ENCODE measurements at regions not wholly inside any gene's neighbourhood (a gene's known extent, or its start where the extent isn't known, plus 50 kb on each side); places are given as distances from the start of the nearest gene placed in this dataset.

DNA sequence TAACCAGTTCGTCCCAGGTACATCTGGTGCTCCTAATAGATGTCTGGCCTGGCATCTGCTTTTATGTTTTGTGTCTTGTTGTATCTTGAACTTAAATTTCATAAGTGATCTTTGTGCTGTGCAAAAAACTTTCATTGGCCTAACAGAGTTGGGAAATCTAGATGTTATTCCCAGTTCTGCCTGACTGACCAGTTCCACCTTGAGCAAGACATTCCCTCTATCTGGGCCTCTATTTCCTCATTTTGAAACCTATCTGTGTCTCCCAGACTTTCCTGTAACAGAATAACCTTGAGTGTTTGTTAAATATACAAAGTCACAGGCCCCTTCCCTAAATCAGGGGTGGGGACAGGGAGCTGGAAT lies 56.6 kb upstream of the EPCAM start:
- Histone ChIP-seq H3K27me3 (ENCODE audit: control insufficient read depth in 2 of 2, insufficient read depth in 2 of 2, low read length in 2 of 2) (no peaks in the 10 kb centered on the region), H3K36me3 (ENCODE audit: control insufficient read depth in 2 of 2, extremely low read depth in 1 of 2, insufficient read depth in 2 of 2, low read length in 2 of 2) (no peaks in the 10 kb centered on the region), H4K20me1 (replicated peaks; ENCODE audit: control insufficient read depth, extremely low read depth, insufficient read depth, low read length) (no peaks in the 10 kb centered on the region), H3K9me3 (replicated peaks; ENCODE audit: control insufficient read depth, insufficient read depth, low read length) (no peaks in the 10 kb centered on the region), H3K4me3 (replicated peaks in 1 of 3; ENCODE audit: insufficient read depth in 1 of 3, low read depth in 1 of 3, low read length in 3 of 3) (no peak overlapping the region), H3K4me1 (ENCODE audit: control insufficient read depth, extremely low read depth, insufficient read depth, low read length) (no peaks in the 10 kb centered on the region), H3K79me2 (ENCODE audit: control insufficient read depth, insufficient read depth, low read length) (no peaks in the 10 kb centered on the region), H3K9me1 (replicated peaks; ENCODE audit: control insufficient read depth, extremely low read depth, insufficient read depth, low read length) (no peaks in the 10 kb centered on the region), H3K4me2 (ENCODE audit: insufficient read depth, low read length) (no peak overlapping the region), H2AFZ (ENCODE audit: low read depth, low read length) (no peak overlapping the region), H3K9ac (replicated peaks; ENCODE audit: extremely low read depth, insufficient read depth, low read length) (no peak overlapping the region), H3K27ac (ENCODE audit: insufficient read depth, low read depth, low read length) (no peak overlapping the region)
- ChIA-PET POLR2A (no interaction called here), CTCF (interaction anchor here (1.0 to 3.5 kb wide), 5 partner anchors 11 to 394 kb away, joined by 3 to 21 read pairs (median 4); no protein-coding TSS in a partner anchor)
- TF ChIP-seq GATA2 (IDR thresholded peaks at IDR 0.05; ENCODE audit: insufficient read depth, insufficient read length, low read depth, low read length): no peak
- TF ChIP-seq POLR2A (IDR thresholded peaks at IDR 0.05; ENCODE audit: low read depth, low read length): no peak
- TF ChIP-seq, protein P1, sequence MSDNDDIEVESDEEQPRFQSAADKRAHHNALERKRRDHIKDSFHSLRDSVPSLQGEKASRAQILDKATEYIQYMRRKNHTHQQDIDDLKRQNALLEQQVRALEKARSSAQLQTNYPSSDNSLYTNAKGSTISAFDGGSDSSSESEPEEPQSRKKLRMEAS (IDR thresholded peaks at IDR 0.05; ENCODE audit: insufficient read depth, insufficient read length): no peak
- no peak for TF ChIP-seq MYC (IDR thresholded peaks at IDR 0.05; ENCODE audit: low read depth, low read length)
- TF ChIP-seq JUN (IDR thresholded peaks at IDR 0.05; ENCODE audit: borderline replicate concordance, insufficient read depth, insufficient read length, low read depth): no peak
- TF ChIP-seq, protein P2, sequence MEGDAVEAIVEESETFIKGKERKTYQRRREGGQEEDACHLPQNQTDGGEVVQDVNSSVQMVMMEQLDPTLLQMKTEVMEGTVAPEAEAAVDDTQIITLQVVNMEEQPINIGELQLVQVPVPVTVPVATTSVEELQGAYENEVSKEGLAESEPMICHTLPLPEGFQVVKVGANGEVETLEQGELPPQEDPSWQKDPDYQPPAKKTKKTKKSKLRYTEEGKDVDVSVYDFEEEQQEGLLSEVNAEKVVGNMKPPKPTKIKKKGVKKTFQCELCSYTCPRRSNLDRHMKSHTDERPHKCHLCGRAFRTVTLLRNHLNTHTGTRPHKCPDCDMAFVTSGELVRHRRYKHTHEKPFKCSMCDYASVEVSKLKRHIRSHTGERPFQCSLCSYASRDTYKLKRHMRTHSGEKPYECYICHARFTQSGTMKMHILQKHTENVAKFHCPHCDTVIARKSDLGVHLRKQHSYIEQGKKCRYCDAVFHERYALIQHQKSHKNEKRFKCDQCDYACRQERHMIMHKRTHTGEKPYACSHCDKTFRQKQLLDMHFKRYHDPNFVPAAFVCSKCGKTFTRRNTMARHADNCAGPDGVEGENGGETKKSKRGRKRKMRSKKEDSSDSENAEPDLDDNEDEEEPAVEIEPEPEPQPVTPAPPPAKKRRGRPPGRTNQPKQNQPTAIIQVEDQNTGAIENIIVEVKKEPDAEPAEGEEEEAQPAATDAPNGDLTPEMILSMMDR (IDR thresholded peaks at IDR 0.05; ENCODE audit: extremely low read depth in 1 of 2, insufficient read depth in 1 of 2, low read depth in 1 of 2, low read length in 2 of 2): no peak
- no peak for TF ChIP-seq POLR2AphosphoS5 (IDR thresholded peaks at IDR 0.05; ENCODE audit: insufficient read depth, low read depth, low read length)
- no peak for TF ChIP-seq EZH2 (IDR thresholded peaks at IDR 0.05; ENCODE audit: borderline replicate concordance, low read depth, low read length, severe bottlenecking)
- TF ChIP-seq FOS (IDR thresholded peaks at IDR 0.05; ENCODE audit: borderline replicate concordance, insufficient read depth, low read length): no peak
- DNase-seq (ENCODE audit: low read depth, low spot score): no peak
- dilution Hi-C loops (cut with MboI; ENCODE audit: extremely low pct_ligation_motif_present, low sequenced_read_pairs): no loop called here
- intact Hi-C loops (cut with micrococcal nuclease): no loop called here
- BruUV-seq (replicated peaks): no TSS peak
- no peak for FAIRE-seq
